ENCODE measurements at regions not wholly inside any gene's neighbourhood (a gene's known extent, or its start where the extent isn't known, plus 50 kb on each side); places are given as distances from the start of the nearest gene placed in this dataset.
"Not testable (repeated sequence)": the region's sequence is repeated elsewhere in the genome, so short reads cannot be mapped to it uniquely, and the experiment has no call there.

DNA sequence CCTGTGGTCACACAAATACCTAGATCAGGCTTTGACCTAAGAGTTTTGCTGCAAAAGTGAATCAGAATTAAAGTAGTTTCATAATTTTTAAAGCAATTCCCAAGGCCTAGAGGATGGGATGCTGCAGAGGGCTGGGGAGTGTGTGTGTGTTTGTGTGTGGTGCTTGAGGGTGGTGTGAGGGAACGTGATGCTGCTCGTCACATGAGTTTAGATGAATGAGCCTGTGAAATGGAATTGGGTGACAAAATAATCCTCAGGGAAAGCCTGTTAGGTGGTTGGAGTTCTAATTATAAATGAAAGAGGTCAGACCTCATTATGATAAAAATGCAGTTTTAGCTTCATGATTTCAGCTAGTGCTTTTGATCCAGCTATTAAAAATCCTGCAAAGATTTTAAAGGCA is 87.5 kb upstream of the TMEM170B start:
- DNase-seq, result no peak

DNA sequence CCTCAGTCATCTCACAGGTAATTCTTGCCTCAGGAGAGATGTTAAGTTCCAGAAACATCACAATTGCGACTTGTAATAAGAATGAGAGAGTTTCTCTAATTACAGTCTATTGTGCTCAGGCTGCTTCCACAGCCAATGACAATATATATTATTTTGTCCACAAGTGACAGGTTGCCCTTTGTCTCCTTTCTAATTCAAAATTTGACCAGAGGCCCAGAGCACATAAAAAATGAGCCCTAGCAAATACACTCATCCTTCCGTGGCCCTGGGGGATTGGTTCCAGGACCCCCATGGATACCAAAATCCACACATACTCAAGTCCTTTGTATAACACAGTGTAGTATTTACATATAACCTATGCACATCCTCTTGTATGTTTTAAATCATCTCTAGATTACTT is 88.1 kb upstream of the TMEM170B start:
- DNase-seq, result no peak

DNA sequence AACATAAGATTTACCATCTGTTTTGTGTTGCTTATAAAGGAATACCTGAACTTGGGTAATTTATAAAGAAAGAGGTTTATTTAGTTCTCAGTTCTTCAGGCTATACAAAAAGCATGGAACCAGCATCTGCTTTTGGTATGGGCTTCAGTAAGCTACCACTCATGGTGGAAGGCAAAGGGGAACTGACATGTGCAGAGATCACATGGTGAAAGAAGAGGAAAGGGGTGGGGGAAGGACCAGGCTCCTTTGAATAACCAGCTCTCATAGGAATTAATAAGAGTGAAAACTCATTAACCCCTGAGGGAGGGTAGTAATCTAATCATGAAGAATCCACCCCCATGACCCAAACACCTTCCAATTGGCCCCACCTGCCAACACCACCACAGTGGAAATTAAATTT is 89.5 kb upstream of the TMEM170B start:
- DNase-seq, result no peak

DNA sequence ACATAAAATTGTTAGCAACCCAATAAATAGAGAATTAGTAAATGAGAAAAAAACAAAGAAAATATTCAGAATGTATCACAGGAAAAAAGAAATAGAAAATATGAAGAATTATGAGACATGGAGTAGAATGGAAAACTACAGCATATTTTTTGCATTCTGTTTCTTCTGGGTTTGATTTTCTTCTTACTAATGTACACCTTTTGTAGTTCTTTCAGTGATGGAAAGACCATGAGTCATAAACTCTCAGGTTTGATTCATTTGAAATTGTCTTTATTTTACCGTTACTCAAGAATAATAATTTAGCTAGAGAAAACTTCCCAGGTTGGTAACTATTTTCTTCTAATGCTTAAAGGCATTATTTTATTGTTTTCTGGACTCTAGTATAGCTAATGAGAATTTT is 90.3 kb upstream of the TMEM170B start:
- DNase-seq, result no peak

DNA sequence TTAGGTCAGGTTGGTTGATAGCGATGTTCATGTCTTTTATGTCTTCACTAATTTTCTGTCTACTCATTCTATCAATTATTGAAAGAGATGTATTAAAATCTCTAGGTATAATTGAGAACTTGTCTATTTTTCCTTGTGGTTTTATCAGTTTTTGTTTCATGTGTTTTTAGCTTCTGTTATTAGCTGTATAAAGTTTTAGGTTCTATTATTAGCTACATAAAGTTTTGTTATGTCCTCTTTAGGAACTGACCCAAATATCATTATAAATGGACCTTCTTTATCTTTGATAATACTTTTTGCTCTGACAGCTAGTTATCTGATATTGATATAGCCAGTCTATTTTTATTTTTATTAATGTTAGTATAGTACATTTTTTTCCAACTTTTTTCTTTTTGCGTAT is 92.4 kb upstream of the TMEM170B start:
- no peak for DNase-seq

DNA sequence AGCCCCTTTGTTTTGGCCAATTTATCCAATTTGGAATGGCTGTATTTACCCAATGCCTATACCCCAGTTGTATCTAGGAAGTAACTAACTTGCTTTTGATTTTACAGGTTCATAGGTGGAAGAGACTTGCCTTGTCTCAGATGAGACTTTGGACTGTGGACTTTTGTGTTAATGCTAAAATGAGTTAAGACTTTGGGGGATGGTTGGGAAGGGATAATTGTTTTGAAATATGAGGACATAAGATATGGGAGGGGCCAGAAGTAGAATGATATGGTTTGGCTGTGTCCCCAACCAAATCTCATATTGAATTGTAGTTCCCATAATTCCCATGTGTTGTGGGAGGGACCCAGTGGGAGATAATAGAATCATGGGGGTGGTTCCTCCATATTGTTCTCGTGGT is 94.4 kb upstream of the TMEM170B start:
- DNase-seq, result not testable (repeated sequence)

DNA sequence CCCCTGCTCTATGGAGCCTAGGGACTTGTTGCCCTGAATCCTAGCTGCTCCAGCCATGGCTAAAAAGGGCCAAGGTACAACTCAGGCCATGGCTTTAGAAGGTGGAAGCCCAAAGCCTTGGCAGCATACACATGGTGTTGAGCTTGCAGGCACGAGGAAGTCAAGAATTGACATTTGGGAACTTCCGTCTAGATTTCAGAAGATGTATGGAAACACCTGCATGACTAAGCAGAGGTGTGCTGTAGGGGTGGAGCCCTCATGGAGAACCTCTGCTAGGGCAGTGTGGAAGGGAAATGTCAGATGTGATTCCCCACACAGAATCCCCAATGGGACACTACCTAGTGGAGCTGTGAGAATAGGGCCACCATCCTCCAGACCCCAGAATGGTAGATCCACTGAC is 95.1 kb upstream of the TMEM170B start:
- DNase-seq, result no peak

DNA sequence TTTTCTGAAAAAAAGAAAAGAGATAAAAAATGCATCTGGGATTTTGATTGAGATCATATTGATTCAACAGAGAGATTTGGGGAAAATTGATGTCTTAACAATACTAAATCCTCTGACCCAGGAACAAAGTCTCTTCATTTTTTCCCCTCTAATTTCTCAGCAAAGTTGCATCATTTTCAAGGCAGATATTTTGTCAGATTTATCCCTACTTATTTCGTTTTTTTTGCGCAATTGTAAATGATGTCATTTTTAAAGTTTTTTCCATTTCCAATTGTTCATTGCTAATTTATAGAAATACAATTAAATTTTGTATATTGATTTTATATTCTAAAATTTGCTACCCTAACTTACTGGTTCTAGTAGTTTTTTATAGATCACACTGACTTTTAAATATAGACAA is 97.7 kb upstream of the TMEM170B start:
- DNase-seq, result no peak

DNA sequence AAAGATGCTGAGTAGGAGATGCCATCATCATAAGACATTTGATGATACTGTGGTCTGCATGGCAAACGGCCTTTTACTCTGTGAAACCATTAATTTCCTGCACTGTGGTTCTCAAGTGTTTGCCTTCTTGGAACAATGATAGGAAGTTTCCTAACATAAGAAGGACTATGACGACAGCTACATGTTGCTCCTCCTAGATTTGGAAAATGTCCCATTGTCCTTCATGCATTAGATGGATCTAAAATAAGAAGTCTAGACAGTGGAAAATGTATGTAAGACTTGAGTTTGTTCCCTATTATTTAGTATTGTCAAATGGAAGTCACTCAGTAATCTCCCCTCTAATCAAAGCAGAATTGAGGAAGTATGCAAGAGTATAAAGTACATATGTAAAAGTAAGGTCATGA is 98.5 kb upstream of the TMEM170B start:
- DNase-seq, result no peak

DNA sequence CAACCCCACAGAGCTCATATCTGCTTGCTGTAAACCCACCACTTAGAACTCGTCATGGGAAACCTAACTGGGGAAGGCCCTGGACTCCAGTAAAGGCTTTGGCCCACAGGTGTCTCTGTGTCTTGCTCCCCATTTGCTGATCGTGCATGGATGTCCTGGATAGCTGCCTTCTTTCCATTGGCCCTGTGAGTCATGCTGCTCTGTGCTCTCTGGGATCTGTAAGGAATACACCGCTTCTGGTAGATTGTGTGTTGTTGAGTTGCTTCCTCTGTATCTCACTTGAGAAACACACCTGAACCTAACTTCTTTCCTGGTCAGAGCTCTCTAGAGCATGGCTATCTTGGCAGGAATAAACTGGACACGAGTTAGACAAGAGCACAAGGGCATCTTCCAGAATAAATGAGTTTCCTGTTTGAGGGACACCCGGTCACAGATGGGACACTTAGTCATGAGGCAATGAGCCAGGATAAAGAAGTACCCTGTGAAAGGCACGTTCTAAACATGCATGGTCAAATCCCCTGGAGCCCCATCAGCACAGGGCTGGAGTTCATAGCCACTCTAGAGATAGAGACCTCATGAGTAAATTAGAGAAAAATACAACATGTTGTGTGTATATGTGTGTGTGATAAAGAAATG is 99.6 kb upstream of the TMEM170B start:
- no peak for DNase-seq

DNA sequence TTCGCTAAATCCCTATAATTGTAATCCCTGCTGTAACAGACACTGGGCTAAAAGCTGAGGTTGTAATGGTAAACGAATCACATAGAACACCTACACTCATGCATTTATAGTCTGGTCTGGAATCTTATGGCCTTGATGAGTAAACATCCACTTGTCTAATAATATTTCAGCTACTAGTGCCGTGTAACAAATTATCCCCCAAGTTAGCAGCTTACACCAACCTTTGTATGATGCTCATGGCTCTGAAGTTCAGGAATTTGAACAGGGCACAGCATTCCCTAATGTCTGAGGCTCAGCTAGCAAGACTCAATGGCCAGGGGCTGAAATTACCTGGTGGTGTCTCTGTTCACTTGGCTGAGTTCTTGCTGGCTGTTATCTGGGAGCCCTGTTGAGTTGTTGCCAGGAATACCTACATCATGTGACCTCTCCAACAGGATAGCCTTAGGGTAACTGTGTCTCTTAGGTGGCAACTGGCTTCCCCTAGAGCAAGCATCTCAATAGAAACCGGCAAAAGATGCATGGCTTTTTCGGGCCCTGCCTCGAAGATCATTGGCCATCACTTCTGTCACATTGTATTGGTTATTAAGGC is 100.9 kb upstream of the TMEM170B start:
- no peak for DNase-seq

DNA sequence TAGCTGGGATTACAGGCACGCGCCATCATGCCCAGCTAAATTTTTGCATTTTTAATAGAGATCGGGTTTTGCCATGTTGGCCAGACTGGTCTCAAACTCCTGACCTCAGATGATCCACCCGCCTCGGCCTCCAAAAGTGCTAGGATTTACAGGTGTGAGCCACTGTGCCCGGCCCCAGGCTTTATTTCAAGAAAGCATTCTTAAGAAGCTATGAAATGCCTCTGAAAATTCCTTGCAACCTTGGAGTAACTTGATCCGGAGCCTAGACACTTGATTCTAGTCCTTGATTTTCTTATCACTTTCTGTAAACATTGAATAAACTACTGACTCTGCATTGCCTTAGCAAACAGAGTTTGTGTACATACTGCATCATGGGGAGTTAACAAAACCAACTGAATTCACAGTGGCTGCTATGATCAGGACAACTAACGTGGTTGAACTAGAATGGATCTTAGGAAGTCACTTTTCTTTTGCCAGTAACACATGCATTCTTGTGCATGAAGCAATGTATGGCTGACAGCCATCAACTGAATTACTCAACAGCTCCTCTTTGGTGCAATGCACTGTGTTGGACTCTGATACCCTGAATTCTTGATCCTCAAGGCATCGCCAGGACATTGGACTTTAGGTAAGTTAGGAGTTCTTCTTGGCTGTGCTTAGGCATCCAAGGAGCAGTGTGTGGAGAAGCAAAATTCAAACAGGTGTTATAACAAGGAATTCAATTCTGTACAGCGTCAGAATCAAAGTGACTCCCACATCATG is 102.8 kb upstream of the TMEM170B start:
- no peak for DNase-seq

DNA sequence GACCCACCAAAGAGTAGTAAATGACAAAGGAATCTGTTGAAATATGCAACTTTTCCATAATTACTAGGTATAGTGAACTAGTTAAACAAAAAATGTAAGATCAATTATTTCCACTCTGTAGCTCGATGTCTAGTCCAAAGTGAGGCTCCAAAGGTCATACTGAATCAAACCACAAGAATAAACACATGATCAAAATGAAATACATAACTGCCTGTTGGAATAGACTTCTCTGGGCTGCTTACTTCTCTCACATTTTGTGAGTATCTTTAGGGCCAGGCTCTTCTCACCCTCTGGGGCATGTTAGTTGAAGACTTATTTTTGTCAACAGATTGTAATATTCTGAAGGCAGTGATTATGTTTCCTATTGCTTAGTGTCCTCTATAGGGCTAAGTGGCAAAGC is 103.7 kb upstream of the TMEM170B start:
- DNase-seq, result no peak

DNA sequence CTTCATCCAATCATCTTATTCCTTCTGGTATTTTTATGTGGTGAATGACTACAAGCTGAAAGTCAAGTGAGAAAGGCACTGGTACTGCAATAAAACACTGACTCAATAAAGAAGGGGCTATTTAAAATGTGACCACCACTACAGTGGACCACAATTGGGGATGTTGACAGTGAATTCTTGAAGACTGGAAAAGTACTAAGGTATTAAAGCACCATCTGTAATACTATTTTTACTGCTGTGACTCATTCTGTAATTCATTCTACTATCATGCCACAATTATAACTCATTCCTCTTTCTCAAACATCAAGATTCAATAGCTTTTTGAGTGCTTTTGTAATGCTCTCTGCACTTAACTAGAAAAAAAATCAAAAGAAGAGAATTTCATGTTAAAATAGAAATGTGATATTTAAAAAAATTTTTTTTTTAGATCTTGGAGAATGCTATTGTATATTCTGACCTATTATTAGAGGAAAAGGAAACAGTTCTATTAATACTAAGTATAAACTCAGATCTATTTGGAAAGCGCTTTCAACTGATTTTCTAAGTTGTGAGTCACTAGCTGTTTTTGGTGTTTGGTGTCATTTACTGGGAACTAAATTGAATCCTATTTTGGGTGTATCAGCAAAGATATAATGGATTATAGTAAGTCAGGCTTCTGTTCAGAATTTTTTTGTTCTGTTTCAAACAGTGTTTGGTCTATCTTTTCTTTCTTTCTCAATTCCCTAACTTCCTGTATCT is 104.7 kb upstream of the TMEM170B start:
- peak in 1 of 2 experiments; percentile 58 for DNase-seq

DNA sequence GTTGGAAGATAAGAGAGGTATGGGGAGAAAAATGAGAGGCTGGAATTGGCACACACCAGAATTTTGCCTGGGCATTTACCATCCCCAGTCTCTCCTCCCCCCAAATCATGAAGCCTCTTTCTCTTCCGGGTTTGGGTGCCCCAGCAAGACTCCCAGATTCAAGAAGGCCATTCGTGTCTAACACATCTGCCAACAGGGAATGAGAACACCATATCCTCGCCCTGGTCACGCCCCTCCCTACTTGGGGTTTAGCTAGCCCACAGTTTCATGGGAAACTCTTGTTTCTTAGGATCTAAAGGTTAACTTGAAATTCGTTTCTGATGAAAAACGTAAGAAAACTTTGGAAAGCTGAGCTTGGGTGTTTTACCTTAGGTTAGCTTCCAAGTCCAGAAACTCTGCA is 105.5 kb upstream of the TMEM170B start:
- DNase-seq, result no peak

DNA sequence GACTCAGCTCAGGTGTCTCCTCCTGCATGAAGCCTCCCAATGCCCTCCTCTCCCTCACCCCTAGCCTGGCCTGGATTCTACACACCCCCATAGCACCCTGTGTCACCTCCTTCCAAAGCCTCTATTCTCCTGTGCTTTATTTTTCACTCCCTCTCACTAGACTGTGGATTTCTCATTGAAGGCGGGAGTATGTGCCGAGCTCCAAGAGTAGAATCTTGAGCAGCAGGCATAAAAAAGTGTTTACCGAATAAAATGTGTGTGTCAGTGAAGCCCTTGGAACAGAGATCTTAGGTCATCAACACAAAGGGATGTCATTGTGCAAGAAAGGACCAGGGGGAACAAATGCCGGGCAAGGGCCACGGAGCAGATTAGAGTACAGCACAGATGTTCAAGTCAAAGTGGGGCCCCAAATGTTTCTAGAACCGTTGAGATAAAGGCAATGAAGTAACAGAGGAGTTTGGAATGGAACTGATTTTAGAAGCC is 106.1 kb upstream of the TMEM170B start:
- DNase-seq, result no peak

DNA sequence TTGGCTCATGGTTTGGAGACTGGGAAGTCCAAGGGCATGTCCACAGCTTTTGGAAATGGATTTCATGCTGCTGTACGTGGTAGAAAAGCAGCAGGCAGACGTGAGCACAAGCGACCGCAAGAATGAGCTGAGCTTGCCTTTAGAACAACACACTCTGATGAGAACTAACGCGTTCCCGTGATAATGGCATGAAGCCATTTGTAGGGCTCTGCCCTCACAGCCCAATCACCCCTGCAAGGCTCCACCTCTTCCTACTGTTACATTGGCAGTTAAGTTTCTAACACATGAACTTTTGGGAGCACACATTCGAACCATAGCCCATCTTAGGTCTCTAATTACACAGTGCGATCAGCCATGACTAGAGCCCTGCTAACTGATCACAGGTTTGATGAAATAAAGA is 107.5 kb upstream of the TMEM170B start:
- no peak for DNase-seq

DNA sequence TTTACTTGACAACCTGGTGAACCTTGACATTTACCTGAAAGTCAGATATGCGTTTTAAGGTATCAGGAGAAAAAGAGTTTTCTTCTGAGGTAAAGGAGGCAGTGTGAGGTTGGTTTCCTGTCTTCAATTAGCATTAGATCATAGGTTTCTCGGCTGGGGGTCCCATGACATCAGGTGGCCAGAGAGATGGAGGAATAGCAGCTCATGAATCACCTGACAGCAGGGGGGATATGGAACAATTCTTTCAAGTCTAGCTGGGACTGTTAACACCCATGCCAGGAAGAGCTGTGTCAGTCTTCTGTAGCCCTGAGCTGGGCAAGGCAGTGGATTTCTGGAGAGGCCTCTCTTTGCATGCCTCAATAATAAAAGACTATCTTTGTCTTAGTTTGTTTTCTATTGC is 108.0 kb upstream of the TMEM170B start:
- DNase-seq, result peak in 1 of 2 experiments; percentile 36

DNA sequence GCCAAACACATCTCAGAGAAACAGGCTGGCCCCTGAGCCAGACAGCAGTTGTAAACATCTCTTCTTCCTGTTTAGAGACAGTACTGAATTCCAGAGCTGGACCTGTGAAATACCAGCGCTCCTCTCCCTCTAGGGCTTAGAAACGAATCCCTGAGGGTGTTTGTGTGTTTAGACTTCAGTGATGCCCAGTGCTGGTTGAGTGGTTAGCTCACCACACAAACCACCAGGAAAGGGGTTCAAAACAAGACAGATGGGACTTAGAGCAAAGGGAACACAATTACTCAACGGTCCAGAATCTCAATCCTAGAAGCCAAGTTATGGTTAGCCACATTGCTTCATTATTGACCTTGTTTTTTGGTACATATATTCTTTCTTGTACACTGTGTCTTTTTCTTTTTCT is 108.7 kb upstream of the TMEM170B start:
- peak in 1 of 2 experiments; percentile 29 for DNase-seq

DNA sequence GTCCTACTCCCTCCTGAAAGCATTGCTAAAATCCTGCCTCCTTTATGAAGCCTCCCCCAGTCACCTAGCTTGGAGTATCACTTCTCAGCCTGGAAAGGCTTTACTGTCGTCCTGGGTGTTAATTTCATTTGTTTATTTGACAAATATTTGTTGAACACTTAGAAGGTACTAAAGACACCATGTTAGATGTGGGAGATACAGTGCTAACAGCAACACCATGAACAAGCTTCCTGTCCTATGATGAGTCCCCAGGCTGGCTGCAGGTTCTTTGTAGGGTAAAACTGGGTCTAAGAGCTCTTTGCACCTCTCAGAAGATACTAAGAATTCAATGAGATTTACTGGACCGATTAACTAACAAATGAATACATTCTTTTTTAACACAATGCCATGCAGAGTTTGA is 109.2 kb upstream of the TMEM170B start:
- DNase-seq, result no peak

DNA sequence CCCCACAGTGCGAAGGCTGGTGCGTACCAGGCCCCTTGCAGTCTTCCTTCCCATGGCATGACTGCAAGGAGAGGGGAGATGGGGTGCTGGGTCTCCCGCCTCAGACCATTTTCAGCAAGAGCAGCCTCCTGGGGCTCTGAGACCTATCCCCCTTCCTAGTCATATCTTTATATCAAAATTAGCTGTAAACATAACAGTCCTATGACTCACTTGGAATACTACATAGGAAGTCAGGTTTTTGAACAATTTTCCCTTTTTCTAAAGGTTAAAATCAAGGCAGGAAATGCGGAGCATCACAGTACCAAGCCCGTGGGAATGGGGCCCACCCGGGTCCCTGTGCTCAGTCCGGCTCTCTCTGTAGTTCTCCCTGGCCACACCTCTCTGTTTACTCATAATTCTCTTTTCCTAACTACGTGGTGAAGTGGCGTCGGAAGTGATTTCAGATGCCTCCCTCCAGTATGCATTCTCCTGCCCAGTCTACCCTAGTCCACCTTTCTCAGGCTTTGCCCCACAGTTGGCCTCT is 109.8 kb upstream of the TMEM170B start:
- no peak for DNase-seq

DNA sequence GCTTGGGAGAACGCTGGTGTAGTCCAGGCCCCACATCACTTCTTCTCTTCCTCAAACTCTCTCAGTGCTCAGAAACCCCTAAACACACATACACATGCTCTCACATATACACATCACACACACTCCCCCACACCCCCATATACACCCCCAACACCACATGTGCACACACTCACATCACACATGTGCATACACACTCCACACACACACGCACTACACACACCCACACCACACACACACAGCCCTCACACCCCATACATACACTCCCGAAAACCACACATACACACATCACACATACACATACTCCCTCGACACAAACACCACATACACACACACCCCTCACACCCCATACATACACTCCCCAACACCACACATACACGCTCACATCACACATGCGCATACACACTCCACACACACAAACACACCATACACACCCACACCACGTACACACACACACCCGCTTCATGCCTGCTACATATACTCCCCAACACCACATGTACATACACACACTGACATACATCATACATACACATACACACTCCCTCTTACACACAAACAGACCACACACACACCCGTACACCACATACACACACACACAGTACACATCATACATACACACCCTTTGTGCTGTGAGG is 110.3 kb upstream of the TMEM170B start:
- DNase-seq, result no peak

DNA sequence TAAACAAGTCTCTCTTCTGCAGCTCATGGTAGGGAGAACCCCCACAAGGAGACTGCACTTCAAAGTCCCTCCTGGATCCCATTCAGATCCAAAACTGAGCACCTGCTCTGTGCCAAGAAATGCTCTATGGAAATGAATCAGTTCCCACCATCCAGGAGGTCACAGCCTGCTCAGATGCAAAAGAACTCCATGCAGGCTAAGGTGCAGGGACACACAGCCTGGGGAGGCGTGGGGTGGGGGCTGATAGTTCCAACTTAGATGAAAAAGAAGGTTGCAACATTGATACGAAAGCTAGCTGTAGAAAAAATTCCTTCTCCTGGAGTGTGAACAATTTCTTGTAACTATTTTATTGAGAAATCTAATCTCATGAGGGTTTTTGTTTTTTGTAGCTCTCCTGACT is 111.0 kb upstream of the TMEM170B start:
- no peak for DNase-seq
